Mucosa of descending colon (tissue), 3 donors: ENCODE measurements at regions not wholly inside any gene's neighbourhood (a gene's known extent, or its start where the extent isn't known, plus 50 kb on each side); places are given as distances from the start of the nearest gene placed in this dataset.

Source experiments
- ATAC-seq: fragments of 200-7000 bp; cut with Tn5 transposase; one replicate; pipeline ENCODE4 v1.9.1; 2020; ENCODE audit warnings: mild to moderate bottlenecking, moderate library complexity
- DNase-seq, 3 donors: peaks; one replicate each; pipeline ENCODE4 v3.0.0-alpha.2; 2020
- H3K36me3 ChIP-seq: fragments of 200-600 bp; one replicate; pipeline ENCODE4 v1.8.0; 2021; ENCODE audit warnings: low read depth, mild to moderate bottlenecking
- H3K4me1 ChIP-seq: fragments of 200-600 bp; one replicate; pipeline ENCODE4 v1.8.0; 2021; ENCODE audit warnings: low read depth, mild to moderate bottlenecking
- H3K4me3 ChIP-seq: fragments of 200-600 bp; one replicate; pipeline ENCODE4 v1.8.0; 2021; ENCODE audit warnings: mild to moderate bottlenecking
- H3K9me3 ChIP-seq: fragments of 200-600 bp; one replicate; pipeline ENCODE4 v1.8.0; 2021; ENCODE audit warnings: mild to moderate bottlenecking
- intact Hi-C, 2 donors: fragments of 100-400 bp; cut with DNase I in 1 of 2; cut with micrococcal nuclease in 1 of 2; formaldehyde crosslinking; loops; one replicate each; pipeline versions ENCODE4 v1.11.0 to v1.11.1; 2022; cut with DNase I, micrococcal nuclease
- TF ChIP-seq, protein P1 (sequence below): fragments of 200-600 bp; IDR thresholded peaks from one replicate; pipeline ENCODE4 v1.8.0; 2022; ENCODE audit warnings: antibody characterized with exemption, mild to moderate bottlenecking
- donor health status: DM: no; HTN: no; CAD: no; lungs with moderate emphysema.
- donor health status: DM: no; HTN: no; CAD: no.
- donor health status: DM: no; HTN: yes; CAD: no.

DNA sequence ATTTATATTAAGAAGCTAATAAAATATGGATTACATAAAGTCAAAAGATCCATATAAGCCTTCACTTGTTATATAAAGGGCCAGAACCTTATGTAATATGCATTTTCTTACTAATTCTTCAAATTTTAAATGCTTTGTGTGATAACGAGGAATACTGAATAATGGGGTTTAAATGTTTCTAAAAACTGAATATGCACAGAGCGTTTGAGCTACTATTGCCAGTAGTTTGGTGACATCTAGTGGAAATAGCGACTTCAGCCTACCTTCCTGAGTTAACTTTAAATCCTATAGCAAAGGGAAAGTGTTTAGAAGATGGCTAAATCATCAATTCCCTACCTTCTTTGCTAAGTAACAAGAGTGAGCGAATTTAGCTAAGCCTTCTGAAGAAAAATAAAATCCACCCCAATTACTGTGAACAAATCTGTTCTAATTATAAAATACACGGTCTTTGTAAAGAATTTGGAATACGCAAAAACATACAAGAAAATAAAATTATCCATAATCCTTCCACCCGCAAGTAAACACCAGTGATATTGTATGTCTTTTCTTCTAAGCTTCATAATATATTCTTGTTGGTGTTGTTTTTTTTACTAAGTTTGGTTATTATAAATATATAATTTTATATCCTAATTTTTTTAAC lies 115.5 kb upstream of the G2E3 start:
- ATAC-seq: no peak
- H3K36me3 ChIP-seq: no peaks in the 10 kb centered on the region
- no peaks in the 10 kb centered on the region for H3K9me3 ChIP-seq
- TF ChIP-seq, protein P1, sequence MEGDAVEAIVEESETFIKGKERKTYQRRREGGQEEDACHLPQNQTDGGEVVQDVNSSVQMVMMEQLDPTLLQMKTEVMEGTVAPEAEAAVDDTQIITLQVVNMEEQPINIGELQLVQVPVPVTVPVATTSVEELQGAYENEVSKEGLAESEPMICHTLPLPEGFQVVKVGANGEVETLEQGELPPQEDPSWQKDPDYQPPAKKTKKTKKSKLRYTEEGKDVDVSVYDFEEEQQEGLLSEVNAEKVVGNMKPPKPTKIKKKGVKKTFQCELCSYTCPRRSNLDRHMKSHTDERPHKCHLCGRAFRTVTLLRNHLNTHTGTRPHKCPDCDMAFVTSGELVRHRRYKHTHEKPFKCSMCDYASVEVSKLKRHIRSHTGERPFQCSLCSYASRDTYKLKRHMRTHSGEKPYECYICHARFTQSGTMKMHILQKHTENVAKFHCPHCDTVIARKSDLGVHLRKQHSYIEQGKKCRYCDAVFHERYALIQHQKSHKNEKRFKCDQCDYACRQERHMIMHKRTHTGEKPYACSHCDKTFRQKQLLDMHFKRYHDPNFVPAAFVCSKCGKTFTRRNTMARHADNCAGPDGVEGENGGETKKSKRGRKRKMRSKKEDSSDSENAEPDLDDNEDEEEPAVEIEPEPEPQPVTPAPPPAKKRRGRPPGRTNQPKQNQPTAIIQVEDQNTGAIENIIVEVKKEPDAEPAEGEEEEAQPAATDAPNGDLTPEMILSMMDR: no peak
- no peaks in the 10 kb centered on the region for H3K4me1 ChIP-seq
- H3K4me3 ChIP-seq: no peak overlapping the region
- DNase-seq: no peak
- intact Hi-C loops: no loop called here

DNA sequence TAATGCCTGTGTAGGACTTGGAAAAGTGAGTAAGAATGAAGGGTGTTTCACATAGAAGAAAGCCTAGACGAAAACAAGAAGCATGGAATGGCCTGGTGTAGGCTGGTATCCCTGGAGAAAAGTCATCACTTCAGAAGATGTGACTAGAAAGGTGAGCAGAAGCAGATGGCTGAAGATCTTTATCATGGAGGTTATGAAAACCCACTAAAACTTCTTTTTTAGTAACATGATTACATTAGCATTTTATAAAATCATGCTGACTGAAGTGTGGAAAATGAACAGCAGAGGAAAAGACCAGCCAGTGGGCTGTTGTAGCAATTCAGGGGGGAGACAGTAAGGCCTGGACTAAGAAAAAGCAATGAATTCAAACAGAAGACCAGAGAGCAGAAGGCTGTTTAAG lies 114.5 kb upstream of the G2E3 start:
- TF ChIP-seq, protein P1: no peak
- H3K36me3 ChIP-seq: no peaks in the 10 kb centered on the region
- intact Hi-C loops: no loop called here
- no peaks in the 10 kb centered on the region for H3K4me1 ChIP-seq
- H3K9me3 ChIP-seq: no peaks in the 10 kb centered on the region
- DNase-seq: no peak
- no peak for ATAC-seq
- H3K4me3 ChIP-seq: no peak overlapping the region

DNA sequence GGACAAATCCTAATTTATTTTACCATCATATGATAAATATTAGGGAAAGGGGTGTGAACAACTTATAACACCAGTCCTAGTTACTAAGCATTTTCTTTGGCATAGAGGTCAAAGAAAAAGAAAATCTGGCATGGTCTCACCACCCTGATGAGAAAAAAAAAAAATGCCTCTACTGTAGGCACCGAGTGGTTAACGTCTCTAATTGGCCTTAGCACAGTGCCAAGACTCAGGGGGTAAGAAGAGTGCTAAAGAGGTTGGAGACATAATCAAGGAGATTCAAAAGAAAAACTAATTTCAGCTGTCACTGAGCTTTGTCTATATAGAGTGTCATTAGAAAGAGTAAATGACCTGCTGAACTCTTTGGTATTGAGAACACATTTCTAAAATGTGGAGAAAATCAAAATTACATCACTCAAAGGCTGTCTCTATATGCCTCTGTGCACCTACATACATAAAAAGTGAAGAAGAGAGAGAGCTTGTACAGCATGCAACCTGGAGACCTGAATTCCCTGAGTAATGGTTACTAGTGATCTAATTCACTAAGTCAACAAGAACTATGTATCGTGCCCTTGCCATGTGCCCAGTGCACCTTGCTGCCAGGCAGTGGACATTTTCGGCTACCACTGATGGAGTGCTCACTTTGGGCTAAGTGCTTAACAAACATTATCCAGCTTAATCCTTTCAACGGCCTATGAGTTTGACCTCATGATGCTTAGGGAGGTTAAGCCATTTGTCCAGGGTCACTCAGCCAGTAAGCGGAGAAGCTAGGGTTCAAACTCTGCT lies 113.8 kb upstream of the G2E3 start:
- intact Hi-C loops: no loop called here
- H3K4me3 ChIP-seq: no peak overlapping the region
- ATAC-seq: no peak
- no peaks in the 10 kb centered on the region for H3K4me1 ChIP-seq
- TF ChIP-seq, protein P1: no peak
- H3K36me3 ChIP-seq: no peaks in the 10 kb centered on the region
- DNase-seq: no peak
- no peaks in the 10 kb centered on the region for H3K9me3 ChIP-seq

DNA sequence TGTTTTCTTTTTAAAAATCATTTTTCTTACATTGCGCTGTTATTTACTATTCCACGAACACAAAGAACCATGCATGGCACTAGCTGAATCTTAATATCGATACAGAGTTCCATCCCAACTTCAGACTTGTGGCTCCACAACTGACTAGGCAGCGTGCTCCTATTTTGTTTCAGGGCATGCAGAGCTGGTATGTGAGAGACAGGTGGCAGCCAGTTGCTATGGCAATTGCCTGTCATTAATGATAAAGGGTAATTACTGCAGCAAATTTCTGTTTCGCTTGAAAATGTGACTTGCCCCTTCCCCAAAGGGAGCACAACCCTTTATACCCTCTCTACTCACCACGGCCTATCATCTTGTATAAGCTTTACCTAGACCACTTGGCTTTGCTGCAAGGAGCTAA lies 113.1 kb upstream of the G2E3 start:
- TF ChIP-seq, protein P1: no peak
- H3K4me1 ChIP-seq: no peaks in the 10 kb centered on the region
- ATAC-seq: no peak
- H3K36me3 ChIP-seq: no peaks in the 10 kb centered on the region
- intact Hi-C loops: no loop called here
- H3K4me3 ChIP-seq: no peak overlapping the region
- DNase-seq: no peak
- H3K9me3 ChIP-seq: no peaks in the 10 kb centered on the region

DNA sequence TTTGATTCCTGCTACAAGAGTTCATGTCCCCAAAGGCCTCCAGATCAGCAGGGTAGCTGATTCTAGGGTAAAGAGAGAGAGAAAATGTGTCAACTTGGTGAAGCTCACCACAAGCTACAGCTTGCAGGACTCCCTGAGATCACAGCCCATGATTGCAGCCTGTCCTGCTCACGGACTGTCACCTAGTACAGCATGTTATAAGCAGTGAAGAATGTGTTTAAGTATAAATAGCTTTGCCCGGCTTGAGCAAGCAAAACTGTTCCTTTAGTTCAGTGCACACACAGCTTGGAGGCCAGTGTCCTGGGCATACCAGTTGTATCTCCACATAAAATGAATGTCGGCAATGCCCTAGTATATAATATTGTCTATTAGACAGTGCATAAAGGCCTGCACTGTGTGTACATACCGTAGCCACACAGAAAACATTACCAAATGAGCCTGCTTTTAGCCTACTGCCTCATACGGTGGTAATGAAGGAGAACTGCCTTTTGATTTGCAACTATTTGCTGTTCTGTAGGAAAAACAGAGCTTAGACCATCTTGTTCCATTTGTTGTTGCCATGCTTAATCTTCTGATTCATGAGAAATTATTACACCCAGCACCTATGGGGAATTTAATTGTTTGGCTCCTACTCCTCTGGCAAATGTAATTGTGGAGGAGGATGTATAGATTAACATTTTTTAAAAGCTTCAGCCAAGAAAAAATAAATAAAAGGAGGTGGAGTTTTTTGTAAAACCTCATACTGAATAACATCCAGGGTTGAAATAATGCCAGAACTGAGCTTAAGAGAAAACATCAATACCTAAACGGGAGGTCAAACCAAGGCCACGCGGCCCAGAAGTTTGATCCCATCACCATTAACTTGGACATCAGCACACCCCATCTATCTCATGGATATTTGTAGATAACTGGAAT lies 108.1 kb upstream of the G2E3 start:
- Histone ChIP-seq H3K4me1 (no peaks in the 10 kb centered on the region), H3K36me3 (no peaks in the 10 kb centered on the region), H3K9me3 (no peaks in the 10 kb centered on the region), H3K4me3 (no peak overlapping the region)
- DNase-seq: no peak
- no peak for ATAC-seq
- TF ChIP-seq, protein P1: no peak
- intact Hi-C loops: no loop called here
